ENCODE measurements at regions not wholly inside any gene's neighbourhood (a gene's known extent, or its start where the extent isn't known, plus 50 kb on each side); places are given as distances from the start of the nearest gene placed in this dataset.

- Mint-ChIP-seq H3K9me3 (ENCODE audit: insufficient read depth) (peaks cover 12% of the 10 kb centered on the region), H3K27ac (no peak overlapping the region), H3K4me3 (no peak overlapping the region), H3K4me1 (no peaks in the 10 kb centered on the region), H3K27me3 (no peaks in the 10 kb centered on the region)
- ChIA-PET CTCF (no interaction called here), POLR2A (no interaction called here)
- no peak overlapping the region for H3K4me3 ChIP-seq (ENCODE audit: control extremely low read depth in 1 of 5, extremely low read depth in 1 of 5, insufficient read depth in 1 of 5, low read depth in 2 of 5, low read length in 4 of 5)
- intact Hi-C loops (cut with micrococcal nuclease): no loop called here
- no peaks in the 10 kb centered on the region for H4K20me1 ChIP-seq (ENCODE audit: control insufficient read depth, insufficient read depth, low read length, poor library complexity, severe bottlenecking)
- no peaks in the 10 kb centered on the region for H3K27me3 ChIP-seq (replicated peaks in 1 of 4; ENCODE audit: control extremely low read depth in 1 of 4, control insufficient read depth in 3 of 4, insufficient read depth in 4 of 4, low read length in 3 of 4)
- ATAC-seq (ENCODE audit: low read depth) (no peak), DNase-seq (no peak)
- peaks cover 0 to 12% (median 1%) of the 10 kb centered on the region in 3 donors for H3K9me3 ChIP-seq (ENCODE audit: control extremely low read depth in 1 of 3, control insufficient read depth in 2 of 3, insufficient read depth in 1 of 3, low read length in 2 of 3)
- no CpG with 5 or more reads among the region's 2 CpGs for WGBS (ENCODE audit: insufficient coverage)
- H3K4me1 ChIP-seq (ENCODE audit: control insufficient read depth in 2 of 2, insufficient read depth in 2 of 2, low read length in 2 of 2): no peaks in the 10 kb centered on the region
- no peak overlapping the region for H3K9ac ChIP-seq (ENCODE audit: low read length)
- no peaks in the 10 kb centered on the region for H3K79me2 ChIP-seq (ENCODE audit: control insufficient read depth, insufficient read depth, low read length)
- no peaks in the 10 kb centered on the region for H3K36me3 ChIP-seq (replicated peaks in 1 of 2; ENCODE audit: control extremely low read depth in 1 of 2, control insufficient read depth in 1 of 2, extremely low read depth in 1 of 2, insufficient read depth in 2 of 2, low read length in 1 of 2)
- H3K27ac ChIP-seq (ENCODE audit: low read length in 2 of 2): no peak overlapping the region
- no peak overlapping the region for H2AFZ ChIP-seq (ENCODE audit: insufficient read depth, low read depth, low read length, poor library complexity, severe bottlenecking)
- H3K4me2 ChIP-seq (replicated peaks; ENCODE audit: low read depth, low read length, poor library complexity, severe bottlenecking): no peak overlapping the region
- TF ChIP-seq CTCF (IDR thresholded peaks at IDR 0.05) (no peak), EZH2 (IDR thresholded peaks at IDR 0.05; ENCODE audit: borderline replicate concordance, insufficient read depth, low read depth, low read length, poor library complexity, severe bottlenecking) (no peak)
Measured at GRCh38 chr3:76495216-76495615, 544.7 kb upstream of the ROBO2 start.

- no peaks in the 10 kb centered on the region for H3K4me1 Mint-ChIP-seq
- no peak for TF ChIP-seq EZH2 (IDR thresholded peaks at IDR 0.05; ENCODE audit: borderline replicate concordance, insufficient read depth, low read depth, low read length, poor library complexity, severe bottlenecking)
- no peak for TF ChIP-seq CTCF (IDR thresholded peaks at IDR 0.05)
Measured at GRCh38 chr3:76497636-76498035, 542.3 kb upstream of the ROBO2 start.

More at GRCh38 chr3:76497636-76498035, 542.3 kb upstream of the ROBO2 start:
- H3K27me3 ChIP-seq (replicated peaks in 1 of 4; ENCODE audit: control extremely low read depth in 1 of 4, control insufficient read depth in 3 of 4, insufficient read depth in 4 of 4, low read length in 3 of 4): no peaks in the 10 kb centered on the region
- peaks cover 0 to 7% (median 1%) of the 10 kb centered on the region in 3 donors for H3K9me3 ChIP-seq (ENCODE audit: control extremely low read depth in 1 of 3, control insufficient read depth in 2 of 3, insufficient read depth in 1 of 3, low read length in 2 of 3)
- H3K4me3 Mint-ChIP-seq: no peak overlapping the region
- no peak overlapping the region for H2AFZ ChIP-seq (ENCODE audit: insufficient read depth, low read depth, low read length, poor library complexity, severe bottlenecking)
- 71% methylated on average over 3 of the region's 3 CpGs for WGBS (ENCODE audit: insufficient coverage)
- no peaks in the 10 kb centered on the region for H3K36me3 ChIP-seq (replicated peaks in 1 of 2; ENCODE audit: control extremely low read depth in 1 of 2, control insufficient read depth in 1 of 2, extremely low read depth in 1 of 2, insufficient read depth in 2 of 2, low read length in 1 of 2)
- H4K20me1 ChIP-seq (ENCODE audit: control insufficient read depth, insufficient read depth, low read length, poor library complexity, severe bottlenecking): no peaks in the 10 kb centered on the region
- H3K4me2 ChIP-seq (replicated peaks; ENCODE audit: low read depth, low read length, poor library complexity, severe bottlenecking): no peak overlapping the region
- no peak overlapping the region for H3K4me3 ChIP-seq (ENCODE audit: control extremely low read depth in 1 of 5, extremely low read depth in 1 of 5, insufficient read depth in 1 of 5, low read depth in 2 of 5, low read length in 4 of 5)
- no peak for DNase-seq
- peaks cover 12% of the 10 kb centered on the region for H3K9me3 Mint-ChIP-seq (ENCODE audit: insufficient read depth)
- intact Hi-C loops (cut with micrococcal nuclease): no loop called here
- CTCF ChIA-PET: no interaction called here
- no peak for ATAC-seq (ENCODE audit: low read depth)
- H3K4me1 ChIP-seq (ENCODE audit: control insufficient read depth in 2 of 2, insufficient read depth in 2 of 2, low read length in 2 of 2): no peaks in the 10 kb centered on the region
- H3K27ac Mint-ChIP-seq: no peak overlapping the region
- H3K9ac ChIP-seq (ENCODE audit: low read length): no peak overlapping the region
- no peaks in the 10 kb centered on the region for H3K79me2 ChIP-seq (ENCODE audit: control insufficient read depth, insufficient read depth, low read length)
- no peak overlapping the region for H3K27ac ChIP-seq (ENCODE audit: low read length in 2 of 2)
- no peaks in the 10 kb centered on the region for H3K27me3 Mint-ChIP-seq
- POLR2A ChIA-PET: no interaction called here
